ENCODE measurements at regions not wholly inside any gene's neighbourhood (a gene's known extent, or its start where the extent isn't known, plus 50 kb on each side); places are given as distances from the start of the nearest gene placed in this dataset.

GRCh38 chr2:228723599-228723998 is 542.1 kb upstream of the SPHKAP start:
- no peaks in the 10 kb centered on the region for H3K27me3 ChIP-seq
- TF ChIP-seq POLR2A (IDR thresholded peaks at IDR 0.05): no peak
- no peaks in the 10 kb centered on the region for H3K36me3 ChIP-seq
- intact Hi-C loops (cut with DNase I; ENCODE audit: low total_unique reads) (no loop called here), in situ Hi-C loops (cut with MboI; ENCODE audit: low sequenced_read_pairs in 4 of 4) (no loop called here)
- no peak overlapping the region for H3K4me3 ChIP-seq
- no peak overlapping the region for H3K27ac ChIP-seq
- ATAC-seq (no peak), DNase-seq (no peak)
- H3K9me3 ChIP-seq: no peaks in the 10 kb centered on the region
- H3K4me1 ChIP-seq: no peaks in the 10 kb centered on the region

GRCh38 chr2:228722311-228722710 is 540.8 kb upstream of the SPHKAP start:
- no peak for ATAC-seq
- Histone ChIP-seq H3K4me3 (no peak overlapping the region), H3K27me3 (no peaks in the 10 kb centered on the region), H3K36me3 (no peaks in the 10 kb centered on the region), H3K9me3 (no peaks in the 10 kb centered on the region), H3K27ac (no peak overlapping the region), H3K4me1 (no peaks in the 10 kb centered on the region)
- in situ Hi-C loops (cut with MboI; ENCODE audit: low sequenced_read_pairs in 4 of 4) (no loop called here), intact Hi-C loops (cut with DNase I; ENCODE audit: low total_unique reads) (no loop called here)
- DNase-seq: no peak
- no peak for TF ChIP-seq POLR2A (IDR thresholded peaks at IDR 0.05)
- no peak for TF ChIP-seq CTCF (IDR thresholded peaks at IDR 0.05 in 4 of 5, conservative IDR thresholded peaks at IDR 0.05 in 1 of 5)

- H3K27ac ChIP-seq: no peak overlapping the region
- H3K27me3 ChIP-seq: no peaks in the 10 kb centered on the region
- intact Hi-C loops (cut with DNase I; ENCODE audit: low total_unique reads): no loop called here
- DNase-seq (no peak), ATAC-seq (no peak)
- TF ChIP-seq POLR2A (IDR thresholded peaks at IDR 0.05) (no peak), CTCF (IDR thresholded peaks at IDR 0.05 in 4 of 5, conservative IDR thresholded peaks at IDR 0.05 in 1 of 5) (no peak)
- H3K4me3 ChIP-seq: no peak overlapping the region
- H3K9me3 ChIP-seq: no peaks in the 10 kb centered on the region
- no peaks in the 10 kb centered on the region for H3K36me3 ChIP-seq
- in situ Hi-C loops (cut with MboI; ENCODE audit: low sequenced_read_pairs in 4 of 4): no loop called here
- H3K4me1 ChIP-seq: no peaks in the 10 kb centered on the region
These were observed 539.4 kb upstream of the SPHKAP start for GRCh38 chr2:228720895-228721294.

- no peak for TF ChIP-seq POLR2A (IDR thresholded peaks at IDR 0.05)
- TF ChIP-seq CTCF (IDR thresholded peaks at IDR 0.05 in 4 of 5, conservative IDR thresholded peaks at IDR 0.05 in 1 of 5): no peak
- no peak for DNase-seq
- no peak for ATAC-seq
- in situ Hi-C loops (cut with MboI; ENCODE audit: low sequenced_read_pairs in 4 of 4) (loop anchor here in 1 of 4 donors (10.0 kb wide), 1 partner anchor 875 kb away; no protein-coding TSS in a partner anchor), intact Hi-C loops (cut with DNase I; ENCODE audit: low total_unique reads) (no loop called here)
- Histone ChIP-seq H3K9me3 (no peaks in the 10 kb centered on the region), H3K36me3 (no peaks in the 10 kb centered on the region), H3K27me3 (no peaks in the 10 kb centered on the region), H3K27ac (no peak overlapping the region), H3K4me1 (no peaks in the 10 kb centered on the region), H3K4me3 (no peak overlapping the region)
These were observed 528.4 kb upstream of the SPHKAP start for GRCh38 chr2:228709788-228710371.

GRCh38 chr2:228707846-228708245 is 526.4 kb upstream of the SPHKAP start:
- ATAC-seq (no peak), DNase-seq (no peak)
- no peaks in the 10 kb centered on the region for H3K27me3 ChIP-seq
- in situ Hi-C loops (cut with MboI; ENCODE audit: low sequenced_read_pairs in 4 of 4): loop anchor here in 1 of 4 donors (10.0 kb wide), 1 partner anchor 877 kb away; no protein-coding TSS in a partner anchor
- no peak overlapping the region for H3K4me3 ChIP-seq
- intact Hi-C loops (cut with DNase I; ENCODE audit: low total_unique reads): no loop called here
- TF ChIP-seq POLR2A (IDR thresholded peaks at IDR 0.05) (no peak), CTCF (IDR thresholded peaks at IDR 0.05 in 4 of 5, conservative IDR thresholded peaks at IDR 0.05 in 1 of 5) (no peak)
- H3K36me3 ChIP-seq: no peaks in the 10 kb centered on the region
- H3K4me1 ChIP-seq: no peaks in the 10 kb centered on the region
- no peak overlapping the region for H3K27ac ChIP-seq
- H3K9me3 ChIP-seq: no peaks in the 10 kb centered on the region
